Inflammatory macrophage treated with lipopolysaccharide for 4 hours (primary cell): ENCODE measurements at regions not wholly inside any gene's neighbourhood (a gene's known extent, or its start where the extent isn't known, plus 50 kb on each side); places are given as distances from the start of the nearest gene placed in this dataset.

ENCODE experiments used
- DNase-seq: peaks from one replicate; pipeline ENCODE4 v3.0.0-alpha.2; 2020

GRCh38 chr11:8321876-8322275 lies 58.2 kb upstream of the LMO1 start:
- DNase-seq, result no peak

- no peak for DNase-seq
Measured at GRCh38 chr11:8320076-8320475, 56.4 kb upstream of the LMO1 start.

GRCh38 chr11:8318536-8318935 lies 54.9 kb upstream of the LMO1 start:
- no peak for DNase-seq

DNA sequence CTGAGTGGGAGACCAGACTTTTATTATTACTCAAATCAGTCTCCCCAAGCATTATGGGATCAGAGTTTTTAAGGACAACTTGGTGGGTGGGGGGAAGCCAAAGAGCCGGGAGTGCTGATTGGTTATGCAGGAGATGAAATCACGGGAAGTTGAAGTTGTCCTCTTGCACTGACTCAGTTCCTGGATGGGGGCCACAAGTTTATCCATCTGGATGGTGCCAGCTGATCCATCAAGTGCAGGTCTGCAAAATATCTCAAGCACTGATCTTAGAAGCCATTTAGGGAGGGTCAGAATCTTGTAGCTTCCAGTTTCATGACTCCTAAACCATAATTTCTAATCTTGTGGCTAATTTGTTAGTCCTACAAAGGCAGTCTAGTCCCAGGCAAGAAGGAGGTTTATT lies 53.5 kb upstream of the LMO1 start:
- no peak for DNase-seq

DNA sequence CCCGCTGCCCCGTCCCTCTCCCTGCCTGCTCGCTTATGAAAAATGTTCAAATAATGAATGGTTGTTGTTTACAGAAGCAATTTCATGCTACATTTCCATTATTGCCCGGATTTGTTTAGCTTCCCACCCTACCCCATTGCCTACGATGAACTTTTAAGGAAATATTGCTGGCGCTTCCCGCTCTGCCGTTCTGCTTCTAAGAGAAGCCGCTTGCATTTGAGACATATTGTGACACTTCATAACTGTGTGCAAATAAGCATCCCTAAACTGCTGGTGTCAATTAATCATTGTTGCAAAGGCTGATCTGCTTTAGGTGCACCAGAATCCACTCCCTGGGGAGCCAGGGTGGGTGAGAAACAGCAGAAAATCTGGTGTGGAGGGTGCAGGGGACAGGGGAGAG lies 52.3 kb upstream of the LMO1 start:
- no peak for DNase-seq

DNA sequence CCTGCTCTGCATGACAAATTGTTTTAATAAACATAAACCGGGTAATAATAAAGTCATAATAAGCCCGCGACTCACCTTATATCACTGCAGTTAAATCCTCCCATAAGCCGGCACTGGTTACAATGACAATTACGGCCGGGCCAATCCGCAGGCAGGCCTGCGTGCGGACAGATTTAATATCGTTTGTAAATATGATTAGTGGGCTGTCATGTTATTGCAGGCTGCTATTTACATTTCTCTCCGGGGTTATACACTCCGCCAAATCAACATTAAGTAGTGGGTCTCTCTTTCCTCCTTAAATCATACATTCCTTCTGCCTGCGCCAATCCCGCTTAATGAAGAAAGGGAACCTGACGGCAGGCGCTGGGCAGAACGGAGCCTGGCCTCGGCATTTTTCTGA lies 51.8 kb upstream of the LMO1 start:
- DNase-seq, result no peak

- DNase-seq, result no peak
Measured at GRCh38 chr11:8314916-8315315, 51.2 kb upstream of the LMO1 start.

DNA sequence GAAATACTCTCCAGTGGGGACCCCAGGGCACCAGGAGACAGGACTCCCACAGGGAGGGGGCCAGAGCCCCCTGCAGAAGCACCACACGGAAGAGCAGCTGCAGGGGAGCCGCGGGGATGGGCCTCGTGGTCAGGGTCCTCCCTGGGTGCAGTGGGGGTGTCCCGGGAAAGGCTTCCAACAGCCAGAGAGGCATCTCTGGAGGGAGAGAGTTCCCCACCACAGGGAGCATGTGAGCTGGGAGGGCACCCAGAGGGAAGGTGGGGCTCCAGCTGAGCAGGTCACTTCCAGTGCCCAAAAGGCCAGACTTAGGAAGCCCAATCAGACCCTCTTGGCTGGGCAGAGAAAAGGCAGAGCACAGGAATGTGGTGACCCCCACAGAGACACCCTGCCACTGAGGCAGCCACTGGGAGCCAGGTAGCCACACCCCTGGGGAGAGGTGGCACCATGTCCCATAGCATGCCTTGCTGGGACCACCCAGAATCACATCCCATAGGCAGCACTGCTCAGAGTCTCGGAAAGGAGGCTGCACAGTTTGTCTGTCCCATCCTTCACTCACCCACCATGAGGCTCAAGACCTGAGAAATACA lies 49.9 kb upstream of the LMO1 start:
- DNase-seq, result no peak
